GM12878 (cell line): ENCODE measurements at regions not wholly inside any gene's neighbourhood (a gene's known extent, or its start where the extent isn't known, plus 50 kb on each side); places are given as distances from the start of the nearest gene placed in this dataset.

Experiments used
- ATAC-seq: fragments of 200-7000 bp; cut with Tn5 transposase; 3 replicates; pipeline ENCODE4 v1.9.1; 2020; ENCODE audit warnings: mild to moderate bottlenecking, moderate library complexity
- BruUV-seq: library from RNA; stranded (reverse); fragments of 400-500 nt; replicated peaks from 2 replicates; lab custom pipeline; 2021; lab: Mats Ljungman, UMichigan
- CTCF ChIA-PET: fragments of 300-600 bp; sonication (Branson Sonifier 250); formaldehyde crosslinking; extraction: SDS; loops from one replicate; lab custom pipeline; 2021; ENCODE audit warnings: inconsistent platforms; lab: Yijun Ruan, JAX
- POLR2A ChIA-PET: fragments of 350-600 bp; formaldehyde crosslinking; extraction: SDS; loops from one replicate; lab custom pipeline; 2021; ENCODE audit warnings: inconsistent platforms; lab: Charles Lee
- RAD21 ChIA-PET: fragments of 300-600 bp; sonication (Branson Sonifier 250); formaldehyde crosslinking; loops from one replicate; lab custom pipeline; 2023; ENCODE audit warnings: antibody characterized with exemption; ENCODE audit not compliant: unreplicated experiment; lab: Charles Lee
- SMC1A ChIA-PET: fragments of 300-600 bp; sonication (Branson Sonifier 250); formaldehyde crosslinking; loops from one replicate; lab custom pipeline; 2023; ENCODE audit not compliant: unreplicated experiment, uncharacterized antibody; lab: Charles Lee
- DNase-seq: peaks from one replicate; pipeline ENCODE4 v3.0.0-alpha.2; 2011; ENCODE audit warnings: low read depth, low spot score
- FAIRE-seq: peaks from 3 replicates; lab custom pipeline; 2011; peaks lifted over from hg19 to GRCh38; lab: Jason Lieb, UNC
- H2AFZ ChIP-seq: 2 replicates; pipeline ENCODE4 v1.6.0; 2011; ENCODE audit warnings: low read depth, low read length, control low read depth; ENCODE audit not compliant: control insufficient read depth
- H3K27ac ChIP-seq: 2 replicates; pipeline ENCODE4 v1.5.1; 2011; ENCODE audit warnings: control low read depth; ENCODE audit not compliant: control insufficient read depth, insufficient read depth
- H3K27me3 ChIP-seq, 2 experiments: replicated peaks in 1 of 2; 2 replicates each; pipeline versions ENCODE4 v1.6.0 to v1.6.1; 2011; ENCODE audit warnings: low read length in 1 of 2; ENCODE audit not compliant: control insufficient read depth in 2 of 2, insufficient read depth in 2 of 2
- H3K36me3 ChIP-seq, 2 experiments: 2 replicates each; pipeline ENCODE4 v1.5.1; 2011; ENCODE audit warnings: low read length in 1 of 2; ENCODE audit not compliant: control insufficient read depth in 2 of 2, insufficient read depth in 2 of 2
- H3K4me1 ChIP-seq: 2 replicates; pipeline ENCODE4 v1.6.1; 2011; ENCODE audit warnings: mild to moderate bottlenecking, low read length, moderate library complexity, mixed read lengths; ENCODE audit not compliant: control insufficient read depth, insufficient read depth
- H3K4me2 ChIP-seq: 2 replicates; pipeline ENCODE4 v1.6.0; 2011; ENCODE audit warnings: control low read depth; ENCODE audit not compliant: control insufficient read depth, insufficient read depth
- H3K4me3 ChIP-seq: fragments of 200-600 bp; sonication (generic); 2 replicates; pipeline ENCODE4 v1.5.1; 2016
- H3K79me2 ChIP-seq: 2 replicates; pipeline ENCODE4 v1.6.0; 2011; ENCODE audit warnings: low read length; ENCODE audit not compliant: control insufficient read depth, insufficient read depth
- H3K9ac ChIP-seq: 2 replicates; pipeline ENCODE4 v1.8.0; 2011; ENCODE audit warnings: low read length, control low read depth, mixed read lengths; ENCODE audit not compliant: control insufficient read depth, insufficient read depth
- H3K9me3 ChIP-seq: replicated peaks from 3 replicates; pipeline ENCODE4 v1.5.1; 2011; ENCODE audit warnings: mild to moderate bottlenecking, low read length; ENCODE audit not compliant: control insufficient read depth, insufficient read depth
- H4K20me1 ChIP-seq: 2 replicates; pipeline ENCODE4 v1.6.0; 2011; ENCODE audit not compliant: control insufficient read depth, insufficient read depth
- ATF7 ChIP-seq: fragments of 450-650 bp; IDR thresholded peaks from 2 replicates; pipeline ENCODE4 v1.6.1; 2016; ENCODE audit warnings: low read depth, mild to moderate bottlenecking
- BCL11A ChIP-seq: IDR thresholded peaks from 2 replicates; pipeline ENCODE4 v1.6.1; 2011; ENCODE audit warnings: low read depth, low read length
- CTCF ChIP-seq, 3 experiments: IDR thresholded peaks in 2 of 3; conservative IDR thresholded peaks in 1 of 3; 2 replicates each; pipeline ENCODE4 v1.5.1; 2011; ENCODE audit warnings: low read depth in 3 of 3, low read length in 3 of 3, mild to moderate bottlenecking in 3 of 3, control low read depth in 2 of 3, moderate library complexity in 2 of 3, inconsistent platforms in 1 of 3, mixed read lengths in 1 of 3; ENCODE audit not compliant: control insufficient read depth in 2 of 3, insufficient read depth in 1 of 3; ENCODE audit errors: extremely low read depth in 1 of 3
- ESRRA ChIP-seq: IDR thresholded peaks from 2 replicates; pipeline ENCODE4 v1.6.1; 2012; ENCODE audit warnings: mild to moderate bottlenecking, low read length, improper control_type of control experiment
- FOXM1 ChIP-seq: IDR thresholded peaks from 2 replicates; pipeline ENCODE4 v1.6.1; 2012; ENCODE audit warnings: low read depth, mild to moderate bottlenecking, inconsistent platforms, low read length, moderate library complexity
- IKZF1 ChIP-seq: fragments of 450-650 bp; conservative IDR thresholded peaks from 2 replicates; pipeline ENCODE4 v1.6.1; 2017; ENCODE audit warnings: antibody characterized with exemption, mild to moderate bottlenecking
- IRF4 ChIP-seq: IDR thresholded peaks from 2 replicates; pipeline ENCODE4 v1.6.1; 2011; ENCODE audit warnings: low read depth, low read length
- JUNB ChIP-seq: IDR thresholded peaks from 2 replicates; pipeline ENCODE4 v1.6.1; 2016; ENCODE audit warnings: antibody characterized with exemption, mild to moderate bottlenecking
- PKNOX1 ChIP-seq: fragments of 450-650 bp; IDR thresholded peaks from 2 replicates; pipeline ENCODE4 v1.6.1; 2016; ENCODE audit warnings: mild to moderate bottlenecking
- RELB ChIP-seq: fragments of 450-650 bp; IDR thresholded peaks from 2 replicates; pipeline ENCODE4 v1.6.1; 2017; ENCODE audit warnings: low read depth, mild to moderate bottlenecking, moderate library complexity
- RFX5 ChIP-seq: IDR thresholded peaks from 2 replicates; pipeline ENCODE4 v1.6.1; 2011; ENCODE audit warnings: low read depth, low read length, improper control_type of control experiment
- SMARCA5 ChIP-seq: fragments of 450-650 bp; IDR thresholded peaks from 2 replicates; pipeline ENCODE4 v1.6.1; 2017; ENCODE audit warnings: mild to moderate bottlenecking
- TCF7 ChIP-seq: IDR thresholded peaks from 2 replicates; pipeline ENCODE4 v1.6.1; 2014; ENCODE audit warnings: antibody characterized with exemption, borderline replicate concordance
- WGBS: methylation state at CpG from one replicate; pipeline ENCODE4 v1.1.6; 2016; ENCODE audit warnings: low lambda C conversion rate; ENCODE audit not compliant: insufficient replicate concordance, insufficient coverage; ENCODE audit errors: missing lambda C conversion rate; 5-methylcytosine and 5-hydroxymethylcytosine counted together
- in situ Hi-C: fragments of 300-500 bp; cut with MboI; formaldehyde crosslinking; loops from 9 replicates; pipeline ENCODE4 v1.14.3; 2018; ENCODE audit warnings: mixed read lengths
- intact Hi-C: fragments of 100-400 bp; cut with micrococcal nuclease; formaldehyde crosslinking; loops from one replicate; pipeline ENCODE4 v1.14.2; 2022; ENCODE audit not compliant: unreplicated experiment
- TF ChIP-seq, protein P1 (sequence below): IDR thresholded peaks from 2 replicates; pipeline ENCODE4 v1.6.1; 2011; ENCODE audit warnings: low read depth, mild to moderate bottlenecking, low read length, moderate library complexity, borderline replicate concordance; ENCODE audit errors: extremely low read depth

DNA sequence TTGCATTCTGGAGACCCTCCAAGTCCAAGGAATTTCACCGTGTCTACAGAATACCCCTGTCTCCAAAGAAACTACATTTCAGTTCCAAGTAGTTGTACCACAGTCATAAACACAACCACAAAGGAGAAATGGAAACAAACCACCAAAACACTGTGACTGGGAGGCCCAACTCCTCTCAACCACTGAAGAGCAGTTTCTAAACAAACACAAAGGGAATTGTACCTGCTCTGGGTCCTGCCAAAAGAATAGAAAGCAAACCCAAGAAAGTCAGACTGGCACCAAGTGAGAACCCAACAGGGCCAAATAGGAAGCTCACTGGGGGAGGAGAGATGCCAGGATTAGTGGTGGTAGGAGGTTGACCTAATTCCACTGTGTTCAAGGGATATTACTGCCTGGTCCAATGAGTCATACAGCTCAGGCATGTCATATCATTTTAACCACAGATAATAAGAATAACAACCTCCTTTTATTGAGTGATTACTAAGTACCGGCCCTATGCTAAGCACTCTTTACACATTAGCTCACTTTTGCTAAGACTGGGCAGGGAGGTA lies 123.9 kb upstream of the PPP2R5A start:
- Histone ChIP-seq H3K4me1 (peaks cover 47% of the 10 kb centered on the region), H3K4me2 (0 out of 2 replicates have a peak overlapping the region, but pooled peaks have one; percentile 7), H3K4me3 (no peak overlapping the region), H3K36me3 (no peaks in the 10 kb centered on the region), H3K9ac (no peak overlapping the region), H3K27me3 (no peaks in the 10 kb centered on the region), H3K27ac (peak overlapping the region; percentile 15; the same call in 1 of the 2 replicates), H4K20me1 (no peaks in the 10 kb centered on the region), H3K9me3 (no peaks in the 10 kb centered on the region), H3K79me2 (no peaks in the 10 kb centered on the region), H2AFZ (no peak overlapping the region)
- ChIA-PET SMC1A (interaction anchor here (0.8 to 2.1 kb wide), 6 partner anchors 9 to 223 kb away, joined by 3 to 7 read pairs (median 4); no protein-coding TSS in a partner anchor), RAD21 (interaction anchor here (0.6 to 2.4 kb wide), 9 partner anchors 45 to 294 kb away, joined by 3 to 11 read pairs (median 3); no protein-coding TSS in a partner anchor), POLR2A (interaction anchor here (0.7 kb wide), 1 partner anchor 125 kb away, joined by 3 read pairs; no protein-coding TSS in a partner anchor), CTCF (interaction anchor here (1.0 to 2.2 kb wide), 5 partner anchors 10 to 295 kb away, joined by 3 to 6 read pairs (median 4); no protein-coding TSS in a partner anchor)
- in situ Hi-C loops (no loop called here), intact Hi-C loops (no loop called here)
- DNase-seq, result peak; percentile 25
- no TSS peak for BruUV-seq
- WGBS, result 31% methylated on average over 2 of the region's 2 CpGs
- FAIRE-seq, result no peak
- peak; percentile 44 for ATAC-seq
- TF ChIP-seq FOXM1 (peak; percentile 28; the same call in 1 of the 2 replicates), IRF4 (peak; percentile 46; the same call in 1 of the 2 replicates), ATF7 (0 out of 2 replicates have a peak, but pooled peaks have one; percentile 14), RFX5 (no peak), JUNB (peak; percentile 43), RELB (0 out of 2 replicates have a peak, but pooled peaks have one; percentile 49), ESRRA (no peak), CTCF (IDR thresholded peaks at IDR 0.05 in 2 of 3, conservative IDR thresholded peaks at IDR 0.05 in 1 of 3; ENCODE audit: control insufficient read depth in 2 of 3, extremely low read depth in 1 of 3, insufficient read depth in 1 of 3, low read depth in 3 of 3, low read length in 3 of 3) (no peak), SMARCA5 (no peak), BCL11A (0 out of 2 replicates have a peak, but pooled peaks have one; percentile 14), IKZF1 (peak; percentile 68), TCF7 (no peak), PKNOX1 (peak; percentile 5; the same call in 1 of the 2 replicates)
- TF ChIP-seq, protein P1, sequence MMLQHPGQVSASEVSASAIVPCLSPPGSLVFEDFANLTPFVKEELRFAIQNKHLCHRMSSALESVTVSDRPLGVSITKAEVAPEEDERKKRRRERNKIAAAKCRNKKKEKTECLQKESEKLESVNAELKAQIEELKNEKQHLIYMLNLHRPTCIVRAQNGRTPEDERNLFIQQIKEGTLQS, result no peak
